Bone marrow (tissue), 2 donors: ENCODE measurements at regions not wholly inside any gene's neighbourhood (a gene's known extent, or its start where the extent isn't known, plus 50 kb on each side); places are given as distances from the start of the nearest gene placed in this dataset.

ENCODE experiments used
- DNase-seq, 2 donors: peaks; one replicate each; lab custom pipeline; 2025; lab: John Stamatoyannopoulos, UW

DNA sequence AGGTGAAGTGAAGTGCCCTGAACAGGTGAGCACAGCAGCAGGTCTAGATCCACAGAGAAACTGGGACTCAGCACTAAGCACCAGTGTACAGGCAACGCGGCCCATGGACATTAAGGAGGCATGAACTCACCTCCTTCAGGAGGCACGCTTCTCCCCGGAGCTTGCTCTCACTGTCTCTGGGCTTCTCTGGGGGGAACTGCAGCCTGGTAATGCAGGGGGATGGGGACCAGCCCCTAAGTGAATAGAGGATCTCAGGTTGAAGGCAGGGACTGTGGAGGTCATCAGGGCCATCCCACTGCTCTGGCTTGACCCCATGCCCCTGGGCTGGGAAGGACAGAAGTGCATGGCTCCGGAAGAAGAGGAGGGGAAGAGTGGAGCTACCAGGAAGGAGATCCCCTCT, 495.6 kb upstream of the B3GAT1 start:
- DNase-seq: no peak

- DNase-seq: no peak
Measured at GRCh38 chr11:134906356-134906955, 494.4 kb upstream of the B3GAT1 start.

DNA sequence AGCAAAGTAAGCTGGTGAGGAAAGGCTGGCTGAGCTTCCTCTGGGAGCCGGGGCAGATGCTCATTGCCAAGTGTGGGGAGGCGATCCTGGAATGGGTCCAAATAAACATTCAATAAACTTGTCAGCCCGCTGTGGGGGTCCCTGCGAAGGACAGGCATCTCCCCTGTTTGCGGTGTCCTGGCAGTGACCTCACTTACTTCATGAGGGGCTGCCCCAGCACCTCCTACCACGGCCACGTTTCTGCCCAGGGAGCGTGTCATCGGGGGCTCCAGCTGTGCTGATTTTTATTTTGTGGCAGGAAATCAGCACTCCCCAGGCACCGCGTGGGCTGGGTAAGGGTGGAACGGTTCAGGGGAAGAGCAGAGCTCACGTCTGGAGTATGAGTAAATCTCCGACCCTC, 493.9 kb upstream of the B3GAT1 start:
- no peak for DNase-seq

- DNase-seq: no peak
Measured at GRCh38 chr11:134905517-134905916, 493.5 kb upstream of the B3GAT1 start.

DNA sequence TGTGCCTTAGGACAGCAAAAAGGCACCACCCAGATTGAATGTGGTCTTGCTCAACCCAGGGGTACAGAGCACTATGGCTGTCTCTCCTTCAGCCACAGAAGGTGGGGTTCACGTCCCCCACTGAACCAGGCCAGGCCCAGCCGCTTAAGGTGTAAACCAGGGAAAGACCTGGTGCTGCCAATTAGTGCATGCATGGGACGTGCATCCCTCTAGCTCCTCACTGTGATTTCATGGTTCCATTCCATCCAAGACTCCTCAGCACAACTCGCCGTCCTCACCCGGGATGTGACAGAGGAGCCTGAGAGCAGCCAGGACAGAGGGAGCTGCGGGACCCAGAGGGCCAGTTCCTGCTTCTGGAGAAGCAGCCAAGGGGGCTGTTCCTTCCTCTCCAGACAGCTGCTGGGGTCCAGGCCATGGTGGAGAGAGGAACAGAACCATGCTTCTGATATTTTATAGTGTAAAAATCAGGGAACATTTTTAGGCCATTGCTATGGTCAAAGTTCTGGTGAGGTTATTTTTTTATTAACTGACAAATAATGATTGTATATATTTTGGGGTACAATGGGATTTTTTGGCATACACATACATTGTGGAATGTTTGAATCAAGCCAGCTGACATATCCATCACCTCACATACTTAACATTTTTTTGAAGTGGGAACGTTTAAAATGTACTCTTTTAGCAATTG, 492.2 kb upstream of the B3GAT1 start:
- DNase-seq: no peak

- no peak for DNase-seq
Measured at GRCh38 chr11:134901955-134902918, 490.2 kb upstream of the B3GAT1 start.

DNA sequence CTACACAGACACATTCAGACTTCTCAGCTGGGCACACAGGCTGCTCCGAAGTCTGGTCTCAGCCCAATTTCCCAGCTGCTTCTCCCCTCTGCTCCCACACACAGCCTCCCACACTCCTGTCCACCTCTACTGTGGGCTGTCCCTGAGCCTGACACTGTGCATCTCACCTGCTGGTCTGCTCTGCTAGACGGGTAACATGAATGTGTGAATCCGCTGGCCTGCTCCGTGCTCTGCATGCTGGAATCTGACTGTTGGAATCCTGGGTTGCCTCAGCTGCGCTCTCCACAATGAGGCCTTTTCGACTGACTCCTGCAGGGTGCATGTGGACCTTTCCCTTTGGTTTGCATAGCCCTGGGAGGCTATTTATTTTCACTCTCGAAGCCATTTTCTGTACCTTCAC, 489.5 kb upstream of the B3GAT1 start:
- DNase-seq: no peak

- DNase-seq: no peak
Measured at GRCh38 chr11:134893810-134894685, 482.0 kb upstream of the B3GAT1 start.

DNA sequence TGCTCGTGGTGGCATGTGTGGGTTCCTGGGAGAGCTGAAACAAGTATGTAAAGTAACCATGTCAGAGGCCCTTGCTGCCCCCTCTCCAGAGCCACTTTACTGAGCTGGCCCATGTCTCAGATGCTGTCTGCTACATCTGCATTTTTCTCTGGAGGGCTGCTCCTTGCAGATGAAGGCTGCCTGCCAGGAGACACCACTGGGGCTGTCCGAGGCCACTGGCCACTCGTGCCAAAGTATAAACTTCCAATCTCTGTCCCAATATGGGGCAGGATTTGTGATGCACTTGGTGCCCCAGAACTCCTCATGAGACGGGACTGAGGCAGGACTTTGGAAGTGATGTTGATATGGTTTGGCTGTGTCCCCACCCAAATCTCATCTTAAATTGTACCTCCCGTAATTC, 478.4 kb upstream of the B3GAT1 start:
- no peak for DNase-seq

- DNase-seq: no peak
Measured at GRCh38 chr11:134889832-134890231, 477.8 kb upstream of the B3GAT1 start.

- no peak for DNase-seq
Measured at GRCh38 chr11:134888821-134889220, 476.8 kb upstream of the B3GAT1 start.

DNA sequence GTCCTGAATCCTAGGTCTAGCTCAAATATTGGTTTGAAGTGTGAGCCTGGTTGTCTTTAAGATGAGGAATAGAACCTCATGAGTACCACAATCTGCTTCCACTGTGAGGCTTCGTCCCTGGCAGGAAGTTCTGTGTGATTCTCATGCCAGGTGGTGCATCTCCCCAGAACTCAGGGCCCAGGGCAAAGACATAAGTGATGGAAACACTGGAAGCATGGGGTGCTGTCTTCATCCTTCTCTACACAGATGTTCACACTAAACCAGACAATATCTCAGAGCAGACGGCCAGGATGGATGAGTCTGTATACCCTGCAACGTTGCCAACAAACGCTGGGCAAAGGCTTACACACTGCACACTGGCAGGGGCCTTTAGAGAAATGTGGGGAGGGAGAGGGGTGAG, 475.9 kb upstream of the B3GAT1 start:
- no peak for DNase-seq

GRCh38 chr11:134883484-134883883, 471.4 kb upstream of the B3GAT1 start:
- DNase-seq: no peak

- no peak for DNase-seq
Measured at GRCh38 chr11:134882671-134883297, 470.7 kb upstream of the B3GAT1 start.

GRCh38 chr11:134882141-134882540, 470.1 kb upstream of the B3GAT1 start:
- no peak for DNase-seq

GRCh38 chr11:134880788-134881187, 468.7 kb upstream of the B3GAT1 start:
- DNase-seq: no peak

- DNase-seq: no peak
Measured at GRCh38 chr11:134879931-134880330, 467.9 kb upstream of the B3GAT1 start.

DNA sequence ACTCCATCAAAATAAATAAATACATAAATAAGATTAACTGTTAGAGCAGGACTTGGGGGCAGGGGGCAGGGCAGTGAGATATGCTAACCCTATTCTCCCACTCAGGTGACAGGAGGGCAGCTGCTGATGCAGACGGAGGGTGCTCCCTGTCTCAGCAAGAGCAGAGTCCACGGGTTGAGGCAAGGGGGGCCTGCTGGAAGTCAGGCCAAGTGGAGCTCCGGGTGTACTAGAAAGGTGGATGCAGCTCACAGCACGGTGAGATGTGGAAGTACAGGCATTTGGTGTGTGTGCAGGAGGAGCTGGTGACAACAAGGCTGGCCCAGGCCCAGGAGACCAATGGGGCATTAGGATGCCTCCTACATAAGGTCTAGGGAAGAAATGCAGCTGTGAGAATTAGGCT, 467.3 kb upstream of the B3GAT1 start:
- DNase-seq: no peak

- DNase-seq: no peak
Measured at GRCh38 chr11:134878785-134879184, 466.7 kb upstream of the B3GAT1 start.

DNA sequence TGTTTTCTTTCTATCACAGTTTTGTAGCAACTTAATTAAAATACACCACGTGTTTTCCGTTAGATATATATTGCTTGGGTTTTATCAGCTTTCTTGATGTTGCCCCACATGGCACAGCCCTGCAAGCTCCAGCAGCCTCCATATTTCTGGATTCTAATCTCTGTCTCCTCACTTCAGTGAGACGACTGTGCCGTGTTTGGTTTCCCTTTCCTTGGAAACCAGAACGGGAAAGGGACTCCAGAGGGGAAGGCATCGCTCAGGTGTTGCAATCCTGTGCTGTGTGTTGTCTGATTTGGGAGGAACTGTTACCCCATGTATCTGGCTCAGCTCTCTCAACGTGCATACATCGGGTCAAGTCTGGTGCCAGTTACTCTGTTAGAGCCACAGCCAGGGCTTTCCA, 464.2 kb upstream of the B3GAT1 start:
- no peak for DNase-seq

GRCh38 chr11:134866981-134867675, 455.1 kb upstream of the B3GAT1 start:
- no peak for DNase-seq
